GM18517 (cell line): ENCODE measurements at regions not wholly inside any gene's neighbourhood (a gene's known extent, or its start where the extent isn't known, plus 50 kb on each side); places are given as distances from the start of the nearest gene placed in this dataset.

Source experiments
- ATAC-seq: cut with Tn5 transposase; IDR thresholded peaks from one replicate; pipeline ENCODE4 v1.9.1; 2021; ENCODE audit warnings: mild to moderate bottlenecking, moderate library complexity; ENCODE audit not compliant: unreplicated experiment

DNA sequence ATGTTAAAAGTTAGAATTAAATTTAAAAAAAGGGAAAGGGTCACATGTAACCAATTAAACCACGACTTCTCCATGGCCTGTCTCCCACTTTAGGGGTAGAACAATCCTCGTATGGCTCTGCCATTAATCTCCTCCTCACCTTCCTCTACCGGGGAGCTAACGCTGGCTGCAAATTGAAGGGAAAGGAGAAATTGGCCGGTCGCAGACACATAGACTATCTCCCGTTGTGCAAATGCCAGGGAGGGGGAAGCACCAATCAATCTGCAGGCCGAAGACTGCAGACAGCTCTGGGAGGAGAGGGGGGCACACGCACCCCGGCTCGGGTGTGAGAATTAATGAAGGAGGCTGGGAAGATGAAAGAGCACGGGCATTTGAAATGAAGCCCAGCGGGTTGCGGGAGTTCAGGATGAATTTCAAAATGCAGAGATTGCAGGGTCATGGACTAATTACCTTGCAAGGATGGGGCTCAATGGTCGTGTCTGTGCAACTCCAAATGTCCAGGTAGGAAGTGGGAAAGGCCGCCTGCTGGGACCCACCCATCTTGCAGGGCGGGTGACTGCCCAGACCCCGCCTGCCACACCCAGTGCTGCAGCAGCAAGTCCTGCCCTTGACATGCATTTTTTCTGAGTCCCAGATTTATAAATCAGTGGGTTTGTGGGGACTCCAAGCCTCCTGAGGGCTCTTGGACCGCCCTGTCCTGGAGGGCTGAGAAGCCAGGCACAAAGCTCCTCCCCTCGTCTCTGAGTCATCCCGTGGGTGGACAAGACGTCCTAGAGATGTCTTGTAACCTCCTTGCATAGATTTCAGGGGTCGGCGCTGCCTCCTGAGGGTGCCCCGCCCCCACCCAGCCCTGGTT lies 534.2 kb downstream of the TBC1D22A start:
- no peak for ATAC-seq

DNA sequence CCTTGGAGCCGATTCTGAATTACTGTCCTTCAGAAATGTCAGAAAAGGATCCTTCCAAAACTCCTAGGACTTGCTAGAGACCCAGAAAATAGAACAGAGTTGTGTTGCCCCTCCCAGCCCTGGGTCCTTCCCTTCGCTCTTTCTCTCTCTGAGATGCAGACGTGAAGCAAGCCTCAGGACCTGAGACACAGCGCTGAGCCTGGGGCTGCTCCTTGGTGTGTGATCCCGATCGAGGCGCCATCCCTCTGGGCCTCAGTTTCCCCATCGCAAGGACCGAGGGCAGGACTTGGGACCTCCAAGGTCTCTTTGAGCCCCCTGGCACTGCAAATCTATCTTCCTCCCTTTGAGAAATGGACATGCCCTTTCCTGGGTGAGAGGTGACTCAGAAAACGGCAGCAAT lies 533.5 kb downstream of the TBC1D22A start:
- no peak for ATAC-seq

DNA sequence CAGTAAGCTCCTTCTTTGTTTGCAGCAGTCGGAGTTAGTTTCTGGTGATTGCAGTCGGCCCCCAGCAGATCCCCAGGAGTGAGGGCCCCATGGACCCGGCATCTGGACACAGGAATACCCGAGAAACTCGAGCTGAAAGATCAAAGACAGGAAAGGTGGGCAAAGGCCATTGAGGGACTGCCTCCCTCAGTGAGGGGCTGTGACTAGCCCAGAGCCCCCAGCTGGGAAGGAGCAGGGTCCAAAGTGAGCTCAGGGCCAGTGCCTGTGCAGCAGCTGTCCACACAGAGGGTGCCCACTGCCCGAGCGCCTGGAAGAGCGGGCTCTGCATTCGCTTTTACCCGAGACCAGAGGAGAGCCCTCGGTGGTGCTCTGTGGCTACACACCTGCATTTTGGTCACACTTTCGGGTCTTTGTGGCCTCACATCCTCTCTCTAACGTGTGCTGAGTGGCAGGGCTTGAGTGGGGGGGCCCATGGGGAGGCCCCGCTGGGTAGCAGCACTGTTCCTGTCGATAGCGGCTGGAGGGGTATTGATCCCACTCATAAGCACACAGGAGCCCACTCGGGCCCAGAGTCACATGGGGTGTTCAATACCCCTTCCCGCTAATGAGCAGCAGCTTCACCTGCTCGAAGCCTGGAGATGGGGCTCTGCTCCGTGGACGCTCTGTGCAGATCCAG lies 532.9 kb downstream of the TBC1D22A start:
- ATAC-seq, result no peak

GRCh38 chr22:47294576-47294975 lies 532.1 kb downstream of the TBC1D22A start:
- ATAC-seq, result no peak

GRCh38 chr22:47294222-47294532 lies 531.7 kb downstream of the TBC1D22A start:
- no peak for ATAC-seq

DNA sequence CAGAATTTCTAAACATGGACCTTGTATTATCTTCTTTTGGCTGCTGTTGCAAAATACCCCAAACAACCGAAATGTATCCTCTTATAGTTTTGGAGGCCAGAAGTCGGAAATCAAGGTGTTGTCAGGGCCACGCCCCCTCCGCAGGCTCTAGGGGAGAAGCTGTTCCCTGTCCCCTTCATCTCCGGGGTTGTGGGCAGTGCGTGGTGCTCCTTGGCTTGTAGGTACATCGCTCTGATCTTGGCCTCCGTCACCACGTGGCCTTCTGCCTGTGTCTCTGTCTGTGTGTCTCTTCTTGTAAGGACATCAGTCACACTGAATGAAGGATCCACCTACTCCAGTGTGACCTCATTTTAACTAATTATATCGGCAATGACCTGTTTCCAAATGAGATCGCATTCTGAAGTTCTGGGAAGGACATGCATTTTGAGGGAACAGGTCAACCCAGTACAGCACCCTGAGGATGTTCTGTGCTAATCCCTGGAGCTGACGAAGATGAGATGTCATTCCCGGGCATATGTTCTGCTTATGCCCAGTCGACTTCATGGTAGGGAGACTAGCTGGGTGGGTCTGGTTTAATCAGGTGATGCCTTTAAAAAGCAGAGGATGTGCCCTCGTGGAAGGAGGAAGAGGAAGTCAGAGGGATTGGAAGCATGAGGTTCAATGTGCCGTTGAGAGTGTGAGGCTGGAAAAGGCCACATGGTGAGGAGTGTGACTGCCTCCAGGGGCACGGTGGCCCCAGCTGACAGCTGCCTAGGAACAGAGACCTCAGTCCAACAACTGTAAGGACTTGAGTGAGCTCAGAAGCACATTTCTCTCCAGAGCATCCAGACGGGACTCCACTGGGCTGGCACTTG lies 531.1 kb downstream of the TBC1D22A start:
- ATAC-seq, result no peak

- ATAC-seq, result no peak
Measured at GRCh38 chr22:47292546-47293320, 530.3 kb downstream of the TBC1D22A start.

DNA sequence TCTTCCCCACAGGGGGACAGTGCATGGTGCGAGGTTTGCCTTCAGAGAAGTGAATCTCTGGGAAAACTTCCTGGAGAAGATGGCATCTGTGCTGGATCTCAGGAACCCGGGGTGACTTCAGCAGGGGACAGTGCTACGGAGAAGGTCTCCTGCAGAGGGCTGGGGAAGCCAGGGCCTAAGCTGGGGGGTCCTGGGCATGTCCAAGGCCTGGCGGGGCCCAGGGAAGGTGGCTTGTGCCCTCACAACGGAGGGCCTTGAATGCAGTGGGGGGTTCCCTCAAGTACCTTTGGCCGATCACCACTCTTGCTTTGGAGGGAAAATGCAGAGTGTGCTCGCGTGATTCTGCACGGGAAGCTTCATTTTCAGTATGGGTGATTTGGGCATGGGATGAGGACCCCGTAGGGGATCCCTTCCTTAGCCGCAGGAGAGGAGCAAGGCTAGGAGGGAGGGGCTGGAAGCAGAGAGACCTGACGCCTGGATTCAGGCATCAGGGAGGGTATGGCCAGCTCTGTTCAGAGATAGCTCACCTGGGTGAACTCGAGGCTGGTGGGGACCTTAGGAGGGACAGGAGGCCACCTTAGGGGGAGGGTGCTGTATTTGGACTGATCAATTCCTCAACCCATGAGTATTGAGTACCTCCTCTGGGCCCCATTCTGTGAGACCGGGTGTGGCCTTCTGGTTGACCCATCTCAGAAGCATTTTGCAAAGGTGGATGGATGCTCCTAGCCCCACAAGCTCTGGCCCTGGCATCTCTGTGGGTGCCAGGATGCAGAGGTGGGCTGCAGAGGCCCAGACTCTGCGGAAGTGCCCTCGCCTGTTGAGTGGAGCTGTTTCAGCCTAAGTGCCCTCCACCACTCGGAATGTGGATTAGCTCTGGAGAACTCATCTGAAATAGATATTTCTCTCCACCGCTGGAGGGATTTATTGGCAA lies 529.4 kb downstream of the TBC1D22A start:
- no peak for ATAC-seq

DNA sequence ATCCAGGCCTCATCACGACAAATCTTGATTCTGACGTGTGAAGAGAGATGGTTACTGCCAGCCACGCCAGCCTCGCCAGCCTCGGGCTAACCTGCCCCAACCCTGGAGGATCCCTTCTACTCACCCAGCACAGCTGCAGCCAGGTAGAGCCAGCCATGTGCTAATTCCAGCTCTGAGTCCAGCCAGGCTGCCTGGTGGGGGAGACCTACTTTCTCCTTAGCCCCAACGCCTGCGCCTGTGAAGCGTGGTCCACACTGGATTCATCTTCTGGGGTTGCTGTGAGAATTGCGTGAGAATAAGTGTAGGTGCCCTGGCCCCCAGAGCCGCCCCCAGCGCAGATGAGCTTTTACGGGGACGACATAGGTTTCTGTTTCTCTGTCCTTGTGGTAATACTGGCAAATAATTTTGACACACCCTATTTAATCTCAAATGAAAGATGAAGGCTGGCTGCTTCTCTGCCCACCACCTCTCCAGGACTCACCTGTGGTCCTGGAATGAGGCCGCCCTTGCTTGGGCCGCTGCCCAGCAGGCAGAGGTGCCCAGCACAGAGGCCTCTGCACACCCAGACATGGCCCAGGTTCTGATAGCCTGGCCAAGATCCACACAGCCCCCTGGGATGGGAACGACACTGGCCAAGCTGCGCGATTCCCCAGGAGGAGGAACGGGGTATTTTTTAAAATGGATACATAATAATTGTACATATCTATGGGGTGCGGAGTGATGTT lies 528.4 kb downstream of the TBC1D22A start:
- no peak for ATAC-seq

DNA sequence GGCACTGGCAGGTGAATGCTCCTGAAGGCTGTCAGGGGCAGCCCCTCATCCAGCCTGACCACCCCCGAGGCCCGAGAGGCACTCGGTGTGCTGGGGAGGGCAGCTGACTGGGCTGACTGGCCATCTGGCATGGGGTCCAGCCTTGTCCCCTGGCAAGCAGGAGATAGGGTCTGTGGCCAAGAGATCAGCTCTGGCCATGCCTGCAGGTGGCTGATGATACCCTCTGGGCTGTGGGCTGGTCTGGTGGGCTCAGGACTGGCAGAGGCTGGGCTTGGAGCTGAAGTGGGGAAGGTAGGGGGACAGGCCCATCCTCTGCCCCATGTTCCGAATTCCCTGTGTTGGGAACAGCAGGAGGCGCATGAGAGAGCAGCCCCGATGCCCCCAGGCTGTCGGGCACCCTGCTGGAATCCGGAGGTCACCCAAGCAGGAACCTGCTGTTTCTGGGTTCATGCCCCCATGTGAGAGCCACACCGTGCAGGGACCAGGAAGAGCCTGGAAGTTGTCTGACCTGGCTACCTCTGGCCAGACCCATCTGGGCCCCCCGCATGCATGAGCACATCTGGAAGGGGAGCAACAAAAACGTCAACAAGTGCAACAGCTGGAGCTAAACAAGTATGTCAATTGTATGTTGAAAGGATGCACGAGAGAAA lies 527.0 kb downstream of the TBC1D22A start:
- no peak for ATAC-seq

GRCh38 chr22:47288680-47289079 lies 526.2 kb downstream of the TBC1D22A start:
- no peak for ATAC-seq

DNA sequence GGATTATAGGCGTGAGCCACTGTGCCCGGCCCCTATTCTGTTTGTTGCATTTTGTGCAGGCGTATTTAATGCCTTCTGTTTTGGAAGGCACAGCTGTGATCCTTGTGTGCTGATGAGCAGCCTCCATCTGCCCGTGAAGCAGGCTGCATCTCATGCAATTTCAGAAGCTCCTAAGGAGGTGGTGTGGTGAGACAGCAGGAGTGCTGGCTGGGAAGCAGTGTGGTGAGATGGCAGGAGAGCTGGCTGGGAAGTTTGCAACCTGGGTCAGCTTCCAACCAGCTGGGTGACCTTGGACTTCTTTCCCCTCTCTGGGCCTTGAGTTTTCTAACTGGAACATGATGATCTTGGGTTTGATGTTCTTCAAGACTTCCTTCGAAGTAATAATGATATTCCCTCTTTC lies 525.1 kb downstream of the TBC1D22A start:
- no peak for ATAC-seq

DNA sequence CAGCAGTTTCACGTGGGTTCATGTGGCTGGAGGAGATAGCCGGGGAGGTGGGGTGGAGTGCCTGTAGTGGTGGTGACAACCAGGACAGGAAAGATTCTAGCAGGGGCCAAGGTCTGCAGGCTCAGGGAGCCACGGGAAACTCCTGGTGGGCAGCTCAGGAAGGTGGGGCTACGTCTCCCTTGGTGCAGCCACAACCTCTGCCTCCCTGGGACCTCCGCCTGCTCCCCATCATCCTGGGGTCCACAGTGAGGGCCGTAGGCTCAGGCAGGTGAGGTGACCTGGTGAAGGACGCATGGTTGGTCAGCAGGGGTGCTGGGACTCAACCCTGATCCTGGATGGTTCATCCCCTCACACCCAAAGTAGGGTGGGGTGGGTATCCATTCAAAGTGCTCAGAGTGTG lies 524.1 kb downstream of the TBC1D22A start:
- ATAC-seq, result no peak

DNA sequence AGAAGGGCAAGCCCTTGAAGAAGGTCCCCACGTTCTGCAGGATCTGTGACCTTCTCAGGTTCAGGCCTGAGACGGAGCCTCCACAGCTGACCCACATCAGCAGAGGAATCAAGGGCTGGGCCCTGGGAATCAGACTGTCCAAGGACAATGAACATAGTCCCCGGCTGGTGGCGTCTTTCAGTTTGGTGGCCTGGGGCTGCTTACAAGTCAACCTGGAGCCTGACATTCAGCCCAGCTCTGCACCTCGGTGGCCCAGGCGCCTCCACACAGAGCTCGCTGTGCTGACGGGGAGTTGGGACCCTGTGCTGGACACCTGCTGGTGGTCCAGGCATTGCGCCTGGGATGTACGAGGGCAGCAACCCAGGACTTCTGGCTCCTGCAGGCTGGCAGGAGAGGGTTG lies 523.5 kb downstream of the TBC1D22A start:
- ATAC-seq, result no peak

GRCh38 chr22:47284822-47285221 lies 522.4 kb downstream of the TBC1D22A start:
- ATAC-seq, result no peak

- no peak for ATAC-seq
Measured at GRCh38 chr22:47284360-47284759, 521.9 kb downstream of the TBC1D22A start.

GRCh38 chr22:47283616-47284270 lies 521.3 kb downstream of the TBC1D22A start:
- ATAC-seq, result no peak

DNA sequence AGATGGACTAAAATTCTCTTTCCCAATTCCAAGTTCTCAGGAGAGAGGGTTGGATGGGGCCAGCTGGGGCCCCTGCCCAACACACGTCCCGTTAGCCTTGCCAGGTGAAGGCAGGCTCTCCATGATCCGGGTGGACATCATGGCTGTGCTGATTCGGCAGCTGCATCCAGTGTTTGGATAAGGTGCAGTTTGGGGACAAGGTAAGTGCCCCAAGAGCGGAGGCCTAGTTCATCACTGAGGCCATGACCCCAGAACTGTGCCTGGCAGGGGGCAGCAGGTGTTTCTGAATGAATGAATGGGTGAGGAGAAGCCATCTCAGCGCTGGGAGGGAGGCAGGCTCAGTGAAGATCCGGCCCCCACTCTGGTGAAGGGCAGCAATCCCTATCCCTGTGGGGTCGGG lies 520.4 kb downstream of the TBC1D22A start:
- ATAC-seq, result no peak
